Loucy (cell line): ENCODE measurements at regions not wholly inside any gene's neighbourhood (a gene's known extent, or its start where the extent isn't known, plus 50 kb on each side); places are given as distances from the start of the nearest gene placed in this dataset.

Source experiments
- H2AFZ ChIP-seq: fragments of 200-600 bp; sonication (generic); 2 replicates; pipeline ENCODE4 v1.6.0; 2016; ENCODE audit warnings: antibody characterized with exemption, mild to moderate bottlenecking, low read length, moderate library complexity
- H3F3A ChIP-seq: fragments of 200-600 bp; 2 replicates; pipeline ENCODE4 v1.6.0; 2016; ENCODE audit warnings: antibody characterized with exemption, low read depth, mild to moderate bottlenecking
- H3K27me3 ChIP-seq: fragments of 200-600 bp; sonication (generic); 2 replicates; pipeline ENCODE4 v1.6.1; 2014; ENCODE audit warnings: low read length, mild to moderate bottlenecking; ENCODE audit not compliant: insufficient read depth, poor library complexity, severe bottlenecking
- H3K36me3 ChIP-seq: fragments of 200-600 bp; sonication (generic); 2 replicates; pipeline ENCODE4 v1.6.1; 2016; ENCODE audit warnings: low read length; ENCODE audit not compliant: insufficient read depth
- H3K4me1 ChIP-seq: fragments of 200-600 bp; sonication (generic); 2 replicates; pipeline ENCODE4 v1.5.1; 2014; ENCODE audit warnings: low read length, mild to moderate bottlenecking; ENCODE audit not compliant: insufficient read depth, poor library complexity, severe bottlenecking
- H3K4me2 ChIP-seq: fragments of 200-600 bp; sonication (generic); 2 replicates; pipeline ENCODE4 v1.6.0; 2014; ENCODE audit warnings: antibody characterized with exemption, low read length, low read depth, mild to moderate bottlenecking; ENCODE audit not compliant: poor library complexity, severe bottlenecking
- H3K4me3 ChIP-seq: fragments of 200-600 bp; sonication (generic); 2 replicates; pipeline ENCODE4 v1.5.1; 2014; ENCODE audit warnings: low read length, mild to moderate bottlenecking, mixed read lengths; ENCODE audit not compliant: poor library complexity, severe bottlenecking
- H3K79me2 ChIP-seq: fragments of 200-600 bp; sonication (generic); 2 replicates; pipeline ENCODE4 v1.6.1; 2014; ENCODE audit warnings: low read length; ENCODE audit not compliant: insufficient read depth
- H3K9ac ChIP-seq: fragments of 200-600 bp; sonication (generic); 2 replicates; pipeline ENCODE4 v1.6.0; 2014; ENCODE audit warnings: mild to moderate bottlenecking, low read depth, low read length, moderate library complexity; ENCODE audit not compliant: poor library complexity, severe bottlenecking
- H3K9me2 ChIP-seq: fragments of 200-600 bp; sonication (generic); replicated peaks from 2 replicates; pipeline ENCODE4 v1.6.1; 2016; ENCODE audit warnings: low read depth, low read length, mixed read lengths
- H3K9me3 ChIP-seq: fragments of 200-600 bp; sonication (generic); 2 replicates; pipeline ENCODE4 v1.6.1; 2014; ENCODE audit warnings: mild to moderate bottlenecking, antibody characterized with exemption, low read length, low read depth; ENCODE audit not compliant: insufficient read depth
- H4K20me1 ChIP-seq: fragments of 200-600 bp; sonication (generic); 2 replicates; pipeline ENCODE4 v1.6.0; 2014; ENCODE audit warnings: antibody characterized with exemption, low read length, mild to moderate bottlenecking; ENCODE audit not compliant: insufficient read depth, poor library complexity, severe bottlenecking
- EZH2phosphoT487 ChIP-seq: fragments of 200-600 bp; IDR thresholded peaks from 2 replicates; pipeline ENCODE4 v1.6.1; 2018; ENCODE audit warnings: antibody characterized with exemption, mild to moderate bottlenecking, moderate library complexity, borderline replicate concordance
- TF ChIP-seq, protein P1 (sequence below): fragments of 200-600 bp; sonication (generic); conservative IDR thresholded peaks from 2 replicates; pipeline ENCODE4 v1.5.1; 2014; ENCODE audit warnings: mild to moderate bottlenecking, antibody characterized with exemption, low read length

- Histone ChIP-seq H2AFZ (no peak overlapping the region), H3F3A (no peaks in the 10 kb centered on the region), H3K4me3 (no peak overlapping the region), H4K20me1 (no peaks in the 10 kb centered on the region), H3K36me3 (no peaks in the 10 kb centered on the region), H3K4me2 (no peak overlapping the region), H3K9me3 (no peaks in the 10 kb centered on the region), H3K27me3 (no peaks in the 10 kb centered on the region), H3K9me2 (no peaks in the 10 kb centered on the region), H3K79me2 (no peaks in the 10 kb centered on the region), H3K4me1 (no peaks in the 10 kb centered on the region), H3K9ac (no peak overlapping the region)
- TF ChIP-seq, protein P1, sequence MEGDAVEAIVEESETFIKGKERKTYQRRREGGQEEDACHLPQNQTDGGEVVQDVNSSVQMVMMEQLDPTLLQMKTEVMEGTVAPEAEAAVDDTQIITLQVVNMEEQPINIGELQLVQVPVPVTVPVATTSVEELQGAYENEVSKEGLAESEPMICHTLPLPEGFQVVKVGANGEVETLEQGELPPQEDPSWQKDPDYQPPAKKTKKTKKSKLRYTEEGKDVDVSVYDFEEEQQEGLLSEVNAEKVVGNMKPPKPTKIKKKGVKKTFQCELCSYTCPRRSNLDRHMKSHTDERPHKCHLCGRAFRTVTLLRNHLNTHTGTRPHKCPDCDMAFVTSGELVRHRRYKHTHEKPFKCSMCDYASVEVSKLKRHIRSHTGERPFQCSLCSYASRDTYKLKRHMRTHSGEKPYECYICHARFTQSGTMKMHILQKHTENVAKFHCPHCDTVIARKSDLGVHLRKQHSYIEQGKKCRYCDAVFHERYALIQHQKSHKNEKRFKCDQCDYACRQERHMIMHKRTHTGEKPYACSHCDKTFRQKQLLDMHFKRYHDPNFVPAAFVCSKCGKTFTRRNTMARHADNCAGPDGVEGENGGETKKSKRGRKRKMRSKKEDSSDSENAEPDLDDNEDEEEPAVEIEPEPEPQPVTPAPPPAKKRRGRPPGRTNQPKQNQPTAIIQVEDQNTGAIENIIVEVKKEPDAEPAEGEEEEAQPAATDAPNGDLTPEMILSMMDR, result no peak
- TF ChIP-seq EZH2phosphoT487, result no peak
Observed at GRCh38 chr5:124132843-124133242, 613.6 kb downstream of the ZNF608 start.

DNA sequence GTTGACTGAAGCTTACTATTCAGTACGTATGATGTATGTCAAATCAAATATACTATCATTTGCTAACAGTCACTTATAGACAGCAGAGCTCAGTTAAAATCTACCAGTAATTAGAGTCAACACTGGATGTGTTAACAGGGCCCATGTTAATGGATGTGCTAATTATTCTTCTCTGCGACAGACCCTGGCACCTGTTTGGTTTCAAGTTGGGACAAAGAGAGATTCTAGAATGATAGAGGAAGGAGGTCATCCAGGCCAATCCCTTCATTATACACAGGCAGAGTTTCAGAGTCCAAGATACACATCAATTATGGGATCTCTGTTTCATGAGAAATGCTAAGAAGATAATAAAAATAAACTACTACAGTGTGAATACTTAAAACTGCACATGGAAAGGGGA, 615.0 kb downstream of the ZNF608 start:
- H3K27me3 ChIP-seq, result no peaks in the 10 kb centered on the region
- no peak overlapping the region for H3K4me2 ChIP-seq
- H2AFZ ChIP-seq, result no peak overlapping the region
- no peak overlapping the region for H3K4me3 ChIP-seq
- H4K20me1 ChIP-seq, result no peaks in the 10 kb centered on the region
- no peak overlapping the region for H3K9ac ChIP-seq
- no peaks in the 10 kb centered on the region for H3K79me2 ChIP-seq
- H3K9me3 ChIP-seq, result no peaks in the 10 kb centered on the region
- no peaks in the 10 kb centered on the region for H3K36me3 ChIP-seq
- H3K4me1 ChIP-seq, result no peaks in the 10 kb centered on the region
- no peaks in the 10 kb centered on the region for H3F3A ChIP-seq
- TF ChIP-seq, protein P1, result no peak
- no peak for TF ChIP-seq EZH2phosphoT487
- H3K9me2 ChIP-seq, result no peaks in the 10 kb centered on the region

DNA sequence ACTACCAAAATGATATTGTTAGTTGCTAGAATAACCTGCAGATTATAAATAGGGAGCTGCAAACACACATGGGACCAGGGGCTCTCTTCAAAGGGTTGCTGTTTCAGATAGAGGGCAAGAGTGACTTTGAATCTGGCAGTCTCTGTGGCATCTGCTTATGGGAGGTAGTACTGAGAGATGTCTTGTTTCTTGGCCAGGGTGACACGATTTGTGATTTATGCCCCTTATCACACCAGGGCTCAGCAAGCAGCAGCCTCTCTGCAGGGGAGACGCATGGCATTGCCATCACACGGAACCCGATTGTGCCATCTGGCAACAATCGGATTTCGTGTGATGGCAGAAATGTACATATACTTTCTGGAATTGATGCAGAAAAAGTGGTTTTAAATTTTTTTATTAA, 615.6 kb downstream of the ZNF608 start:
- H3K27me3 ChIP-seq, result no peaks in the 10 kb centered on the region

More for the DNA sequence above, 615.6 kb downstream of the ZNF608 start:
- no peaks in the 10 kb centered on the region for H3F3A ChIP-seq
- no peak overlapping the region for H3K4me3 ChIP-seq
- no peaks in the 10 kb centered on the region for H3K36me3 ChIP-seq
- H3K9ac ChIP-seq, result no peak overlapping the region
- no peak overlapping the region for H2AFZ ChIP-seq
- no peak overlapping the region for H3K4me2 ChIP-seq
- H4K20me1 ChIP-seq, result no peaks in the 10 kb centered on the region
- TF ChIP-seq, protein P1, result no peak
- TF ChIP-seq EZH2phosphoT487, result no peak
- no peaks in the 10 kb centered on the region for H3K4me1 ChIP-seq
- no peaks in the 10 kb centered on the region for H3K79me2 ChIP-seq
- no peaks in the 10 kb centered on the region for H3K9me3 ChIP-seq
- H3K9me2 ChIP-seq, result no peaks in the 10 kb centered on the region
